WTC11 (cell line): ENCODE measurements at regions not wholly inside any gene's neighbourhood (a gene's known extent, or its start where the extent isn't known, plus 50 kb on each side); places are given as distances from the start of the nearest gene placed in this dataset.

Experiments
- ARID4B ChIP-seq: sonication (generic); formaldehyde crosslinking; IDR thresholded peaks from 2 replicates; pipeline ENCODE4 v1.8.0; 2023; ENCODE audit warnings: missing genetic modification reagents, mild to moderate bottlenecking, borderline replicate concordance
- ATF1 ChIP-seq: sonication (generic); formaldehyde crosslinking; IDR thresholded peaks from 2 replicates; pipeline ENCODE4 v1.8.1; 2023; ENCODE audit warnings: mild to moderate bottlenecking, moderate library complexity, missing genetic modification reagents
- ATF3 ChIP-seq: sonication (generic); formaldehyde crosslinking; conservative IDR thresholded peaks from 2 replicates; pipeline ENCODE4 v1.8.1; 2022; ENCODE audit warnings: mild to moderate bottlenecking, missing genetic modification reagents
- ELF4 ChIP-seq: sonication (generic); formaldehyde crosslinking; IDR thresholded peaks from 2 replicates; pipeline ENCODE4 v1.8.1; 2022; ENCODE audit warnings: low read depth, mild to moderate bottlenecking, moderate library complexity, missing genetic modification reagents
- JUN ChIP-seq: sonication (generic); formaldehyde crosslinking; IDR thresholded peaks from 2 replicates; pipeline ENCODE4 v1.8.0; 2023; ENCODE audit warnings: mild to moderate bottlenecking, missing genetic modification reagents
- ZNF121 ChIP-seq: sonication (generic); formaldehyde crosslinking; IDR thresholded peaks from 2 replicates; pipeline ENCODE4 v1.8.0; 2023; ENCODE audit warnings: missing genetic modification reagents
- TF ChIP-seq, protein P1 (sequence below): fragments of 200-600 bp; IDR thresholded peaks from 2 replicates; pipeline ENCODE4 v1.8.0; 2022; ENCODE audit warnings: antibody characterized with exemption
- TF ChIP-seq, protein P2 (sequence below): sonication (generic); formaldehyde crosslinking; IDR thresholded peaks from 2 replicates; pipeline ENCODE4 v1.8.1; 2022; ENCODE audit warnings: low read depth, mild to moderate bottlenecking, moderate library complexity, missing genetic modification reagents, borderline replicate concordance

GRCh38 chr12:80032946-80033345 lies 66.4 kb upstream of the OTOGL start:
- TF ChIP-seq ATF3 = no peak
- no peak for TF ChIP-seq JUN
- TF ChIP-seq ZNF121 = no peak
- no peak for TF ChIP-seq ATF1 (CRISPR knock-in tag)
- TF ChIP-seq, protein P1, sequence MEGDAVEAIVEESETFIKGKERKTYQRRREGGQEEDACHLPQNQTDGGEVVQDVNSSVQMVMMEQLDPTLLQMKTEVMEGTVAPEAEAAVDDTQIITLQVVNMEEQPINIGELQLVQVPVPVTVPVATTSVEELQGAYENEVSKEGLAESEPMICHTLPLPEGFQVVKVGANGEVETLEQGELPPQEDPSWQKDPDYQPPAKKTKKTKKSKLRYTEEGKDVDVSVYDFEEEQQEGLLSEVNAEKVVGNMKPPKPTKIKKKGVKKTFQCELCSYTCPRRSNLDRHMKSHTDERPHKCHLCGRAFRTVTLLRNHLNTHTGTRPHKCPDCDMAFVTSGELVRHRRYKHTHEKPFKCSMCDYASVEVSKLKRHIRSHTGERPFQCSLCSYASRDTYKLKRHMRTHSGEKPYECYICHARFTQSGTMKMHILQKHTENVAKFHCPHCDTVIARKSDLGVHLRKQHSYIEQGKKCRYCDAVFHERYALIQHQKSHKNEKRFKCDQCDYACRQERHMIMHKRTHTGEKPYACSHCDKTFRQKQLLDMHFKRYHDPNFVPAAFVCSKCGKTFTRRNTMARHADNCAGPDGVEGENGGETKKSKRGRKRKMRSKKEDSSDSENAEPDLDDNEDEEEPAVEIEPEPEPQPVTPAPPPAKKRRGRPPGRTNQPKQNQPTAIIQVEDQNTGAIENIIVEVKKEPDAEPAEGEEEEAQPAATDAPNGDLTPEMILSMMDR = no peak
- no peak for TF ChIP-seq ELF4
- no peak for TF ChIP-seq ARID4B (CRISPR knock-in tag)
- TF ChIP-seq, protein P2, sequence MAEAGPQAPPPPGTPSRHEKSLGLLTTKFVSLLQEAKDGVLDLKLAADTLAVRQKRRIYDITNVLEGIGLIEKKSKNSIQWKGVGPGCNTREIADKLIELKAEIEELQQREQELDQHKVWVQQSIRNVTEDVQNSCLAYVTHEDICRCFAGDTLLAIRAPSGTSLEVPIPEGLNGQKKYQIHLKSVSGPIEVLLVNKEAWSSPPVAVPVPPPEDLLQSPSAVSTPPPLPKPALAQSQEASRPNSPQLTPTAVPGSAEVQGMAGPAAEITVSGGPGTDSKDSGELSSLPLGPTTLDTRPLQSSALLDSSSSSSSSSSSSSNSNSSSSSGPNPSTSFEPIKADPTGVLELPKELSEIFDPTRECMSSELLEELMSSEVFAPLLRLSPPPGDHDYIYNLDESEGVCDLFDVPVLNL (CRISPR knock-in tag) = no peak
